Ecto neural progenitor cell (in vitro differentiated cells): ENCODE measurements at regions not wholly inside any gene's neighbourhood (a gene's known extent, or its start where the extent isn't known, plus 50 kb on each side); places are given as distances from the start of the nearest gene placed in this dataset.

Experiments used
- DNase-seq: peaks from one replicate; pipeline ENCODE4 v3.0.0-alpha.2; 2018; ENCODE audit warnings: low spot score

DNA sequence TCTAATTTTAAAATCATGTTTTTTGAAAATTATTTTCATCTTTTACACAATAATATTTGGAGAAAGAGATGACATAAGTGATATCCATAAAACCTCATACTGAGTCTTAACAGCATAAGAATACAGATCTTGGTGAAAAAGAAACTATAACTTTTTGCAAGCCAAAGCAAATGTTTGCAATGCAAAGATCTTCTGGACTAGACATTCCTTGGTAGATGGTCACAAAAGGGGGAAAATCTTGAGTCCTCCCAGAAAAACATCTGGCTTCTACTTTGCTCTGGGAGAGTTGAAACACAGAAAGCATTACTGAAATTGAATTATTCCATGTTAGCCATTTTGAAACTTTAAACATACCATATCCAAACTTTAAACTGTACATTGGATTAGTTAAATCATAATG is 308.2 kb downstream of the ANXA1 start:
- no peak for DNase-seq

DNA sequence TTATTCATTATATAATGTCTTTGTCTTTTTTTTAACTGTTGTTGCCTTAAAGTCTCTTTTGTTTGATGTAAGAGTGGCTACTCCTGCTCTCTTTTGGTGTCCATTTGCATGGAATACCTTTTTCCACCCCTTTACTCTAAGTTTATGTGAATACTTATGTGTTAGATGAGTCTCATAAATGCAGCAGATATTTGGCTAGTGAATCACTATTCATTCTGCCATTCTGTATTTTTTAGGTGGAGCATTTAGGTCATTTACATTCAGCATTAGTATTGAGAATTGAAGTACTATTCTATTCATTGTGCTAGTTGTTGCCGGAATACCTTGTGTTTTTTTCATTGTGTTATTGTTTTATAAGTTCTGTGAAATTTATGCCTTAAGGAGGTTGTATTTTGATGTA is 317.1 kb downstream of the ANXA1 start:
- DNase-seq, result no peak

DNA sequence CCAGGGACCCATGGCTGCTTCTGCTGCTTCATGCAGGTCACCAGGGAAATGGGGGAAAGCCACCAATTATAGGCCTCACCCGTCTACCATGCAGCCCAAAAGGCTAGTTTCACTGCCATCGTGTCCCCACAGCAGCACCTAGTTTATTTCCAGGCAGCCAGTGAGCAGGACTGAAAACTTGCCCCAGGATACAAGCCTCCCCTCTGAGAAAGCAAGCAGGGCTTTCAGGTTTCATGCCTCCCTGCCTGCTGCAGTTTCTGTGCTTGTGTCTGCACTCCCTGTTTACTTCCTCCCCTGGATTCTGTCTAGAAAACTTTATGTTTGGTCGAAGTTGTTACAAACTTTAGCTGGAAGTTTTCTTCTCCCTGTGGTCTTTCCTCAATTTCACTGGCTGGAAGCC is 319.1 kb downstream of the ANXA1 start:
- DNase-seq, result no peak

DNA sequence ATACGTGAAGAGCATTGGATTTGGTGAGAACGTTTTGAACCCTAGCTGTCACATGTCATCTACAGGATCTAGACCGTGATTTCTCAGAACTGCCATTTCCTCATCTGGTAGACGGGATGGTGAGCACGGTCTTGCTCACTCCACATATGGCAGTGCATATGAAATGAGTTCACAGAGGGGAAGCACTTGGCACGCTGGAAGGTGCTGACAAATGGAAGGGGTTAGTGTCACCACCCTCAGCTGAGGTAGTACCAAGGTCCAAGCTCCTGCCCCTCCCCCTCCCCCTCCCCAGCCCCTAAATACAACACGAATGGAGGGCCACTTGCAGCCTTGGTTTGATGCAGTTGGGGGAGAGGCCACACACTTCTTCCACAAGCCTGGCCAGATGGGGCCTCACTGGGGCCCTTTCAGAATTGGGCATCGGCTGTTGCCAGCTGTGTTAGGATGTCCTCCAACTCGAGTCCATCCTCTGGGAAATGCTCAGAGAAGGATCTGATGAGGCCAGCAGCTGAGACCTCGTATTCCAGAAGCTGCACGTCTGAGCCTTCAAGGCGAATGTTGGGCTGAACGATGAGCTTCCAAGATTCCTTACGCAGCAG is 322.4 kb downstream of the ANXA1 start:
- DNase-seq, result no peak

DNA sequence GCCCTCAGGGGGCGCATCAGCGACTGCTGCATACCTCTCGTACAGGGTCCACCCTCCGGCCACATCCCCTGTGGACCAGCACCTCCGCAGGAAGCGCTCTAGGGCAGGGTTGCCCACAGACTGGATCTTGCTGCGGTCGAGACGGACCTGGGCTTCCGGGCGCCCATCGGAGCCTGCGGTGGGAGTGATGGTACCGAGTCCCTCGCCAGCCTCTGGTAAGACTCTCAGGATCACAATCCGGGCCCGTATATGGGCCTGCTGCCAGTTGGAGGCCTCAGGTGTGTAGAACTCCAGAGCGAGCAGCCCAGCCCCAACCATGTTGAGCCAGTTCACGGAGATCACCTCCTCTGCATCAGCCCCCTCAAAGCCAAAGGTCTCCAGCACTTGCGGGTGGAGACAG is 323.0 kb downstream of the ANXA1 start:
- DNase-seq, result no peak

DNA sequence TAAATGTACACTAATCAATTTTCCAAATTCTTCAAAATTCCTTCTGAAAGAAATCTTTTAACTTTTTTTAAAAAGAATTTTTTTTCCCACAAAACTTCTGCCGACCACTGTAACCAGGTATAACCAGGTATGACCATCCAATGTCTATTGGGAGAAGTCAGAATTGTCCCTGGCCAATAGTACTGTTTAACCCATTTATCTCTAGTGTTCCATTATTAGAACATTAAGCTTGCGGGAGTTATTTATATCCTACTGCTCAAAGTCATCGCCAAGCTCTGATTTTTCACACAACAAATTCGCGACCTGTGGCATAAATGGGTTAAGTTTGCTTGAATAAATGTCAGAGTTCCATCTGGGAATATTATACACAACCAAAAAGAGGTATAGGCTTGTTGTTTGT is 343.2 kb downstream of the ANXA1 start:
- no peak for DNase-seq

DNA sequence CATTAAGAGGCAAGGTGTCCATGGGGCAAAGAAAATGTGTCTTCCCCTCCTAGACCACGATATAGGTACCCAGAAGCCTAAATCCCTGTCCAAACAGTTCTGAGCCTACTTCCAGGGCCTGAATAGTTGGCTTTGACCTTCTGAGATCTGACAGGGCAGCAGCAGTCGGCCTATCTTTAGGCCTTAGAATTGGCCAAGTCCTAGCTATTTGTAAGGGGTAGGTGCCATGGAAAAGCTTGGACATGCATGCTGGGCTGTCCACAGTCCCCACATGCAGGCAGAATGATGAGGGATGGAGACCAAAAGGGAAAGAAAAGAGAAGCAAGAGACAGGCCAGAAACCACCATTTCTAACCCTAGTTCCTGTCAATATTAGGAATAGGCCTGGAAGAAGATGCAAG is 346.1 kb downstream of the ANXA1 start:
- no peak for DNase-seq

DNA sequence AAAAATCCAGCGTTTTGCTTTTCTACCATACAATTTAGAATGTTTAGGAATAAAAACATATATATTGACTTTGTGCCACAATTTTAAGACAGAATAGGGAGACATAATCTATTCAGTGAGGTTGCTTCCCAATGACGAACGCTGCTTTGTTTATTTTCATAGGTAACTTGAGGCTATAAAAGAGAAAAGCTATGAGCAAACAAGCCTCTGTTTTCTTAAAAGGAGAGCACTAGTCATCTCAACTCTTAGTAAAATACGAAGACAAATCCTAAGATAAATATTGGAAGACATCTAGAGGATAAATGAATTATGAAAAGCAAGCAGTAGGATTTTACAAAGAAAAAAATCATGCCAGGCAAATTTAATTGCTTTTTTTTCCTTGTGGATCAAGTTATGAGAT is 363.6 kb downstream of the ANXA1 start:
- no peak for DNase-seq

DNA sequence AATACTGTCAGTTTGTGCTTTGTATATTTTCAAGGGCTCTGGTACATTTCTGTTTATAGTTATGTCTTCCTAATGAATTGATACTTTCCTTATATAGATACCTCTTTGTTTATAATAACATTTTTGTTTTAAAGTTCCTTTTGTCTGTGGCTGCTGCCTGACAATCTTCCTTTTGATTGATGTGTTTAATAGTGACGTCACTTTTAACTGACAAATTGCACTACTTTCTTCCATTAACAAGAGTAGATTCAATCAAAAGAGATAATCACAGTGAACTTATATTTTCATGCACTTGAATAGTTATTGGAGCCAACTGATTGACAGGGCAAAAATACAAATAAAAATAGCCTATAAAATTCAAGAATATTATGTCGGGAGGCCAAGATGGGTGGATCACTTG is 371.7 kb downstream of the ANXA1 start:
- no peak for DNase-seq

DNA sequence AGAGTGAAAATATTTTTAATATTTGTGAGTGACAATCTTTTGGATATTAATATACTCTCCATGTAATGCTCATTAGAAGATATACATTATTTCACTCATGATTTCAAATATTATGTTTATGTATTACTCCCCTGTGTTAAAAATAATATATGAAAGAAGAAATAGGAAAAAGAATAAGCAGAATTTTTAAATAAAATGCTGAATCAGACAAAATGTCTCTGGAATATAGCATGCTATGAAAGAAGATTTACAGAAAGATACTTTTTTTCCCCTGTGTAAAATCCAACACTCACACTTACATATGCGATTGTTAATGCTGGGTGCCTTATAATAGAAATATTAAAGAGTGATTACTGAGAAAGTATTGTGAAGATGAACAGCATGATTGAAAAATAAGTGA is 373.7 kb downstream of the ANXA1 start:
- DNase-seq, result no peak

DNA sequence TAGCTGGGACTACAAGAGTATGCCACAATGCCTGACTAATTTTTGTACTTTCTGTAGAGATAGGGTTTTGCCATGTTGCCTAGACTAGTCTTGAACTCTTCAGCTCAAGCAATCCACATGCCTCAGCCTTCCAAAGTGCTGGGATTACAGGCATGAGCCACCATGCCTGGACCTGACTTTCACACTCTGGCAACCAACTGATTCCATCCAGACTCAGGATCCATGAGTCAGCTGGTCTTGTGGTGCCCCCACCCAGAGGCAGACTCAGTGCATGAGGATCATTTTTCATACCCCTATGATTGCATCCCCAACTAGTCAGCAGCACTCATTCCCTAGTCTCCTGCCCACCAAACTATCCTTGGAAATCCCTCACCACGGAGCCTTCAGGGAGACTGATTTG is 375.9 kb downstream of the ANXA1 start:
- no peak for DNase-seq

DNA sequence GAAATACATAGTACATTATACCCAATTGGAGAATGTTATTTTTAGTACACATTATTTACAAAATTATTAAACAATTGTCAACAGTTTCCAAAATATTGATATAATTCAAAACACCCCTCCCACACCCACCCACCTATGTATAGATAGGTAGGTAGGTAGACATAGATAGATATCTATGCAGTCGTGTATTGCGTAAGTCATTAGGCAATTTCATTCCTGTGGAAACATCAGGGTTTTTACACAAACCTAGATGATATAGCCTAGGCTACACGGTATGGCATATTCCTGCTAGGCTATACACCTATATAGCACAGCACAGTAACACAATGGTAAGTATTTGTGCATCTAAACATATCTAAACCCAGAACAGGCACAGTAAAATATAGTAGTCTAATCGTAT is 377.3 kb downstream of the ANXA1 start:
- DNase-seq, result no peak

DNA sequence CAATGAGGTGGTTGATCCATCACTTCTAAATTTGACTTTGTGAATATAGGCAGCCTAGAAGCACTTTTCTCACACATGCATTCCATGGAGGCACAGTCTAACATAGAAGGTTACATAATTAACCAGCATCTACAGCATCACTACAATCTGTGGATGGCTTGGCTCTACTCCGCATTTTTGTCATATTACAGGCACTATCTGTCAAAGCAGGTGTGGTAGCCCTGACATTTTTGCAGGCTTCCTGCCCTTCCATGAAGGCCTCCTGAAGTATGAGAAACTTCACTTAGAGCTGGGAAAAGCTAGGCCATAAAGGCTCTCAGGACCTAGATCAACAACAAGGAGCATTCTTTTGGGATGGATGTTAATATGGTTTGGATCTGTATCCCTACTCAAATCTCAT is 378.0 kb downstream of the ANXA1 start:
- DNase-seq, result no peak

DNA sequence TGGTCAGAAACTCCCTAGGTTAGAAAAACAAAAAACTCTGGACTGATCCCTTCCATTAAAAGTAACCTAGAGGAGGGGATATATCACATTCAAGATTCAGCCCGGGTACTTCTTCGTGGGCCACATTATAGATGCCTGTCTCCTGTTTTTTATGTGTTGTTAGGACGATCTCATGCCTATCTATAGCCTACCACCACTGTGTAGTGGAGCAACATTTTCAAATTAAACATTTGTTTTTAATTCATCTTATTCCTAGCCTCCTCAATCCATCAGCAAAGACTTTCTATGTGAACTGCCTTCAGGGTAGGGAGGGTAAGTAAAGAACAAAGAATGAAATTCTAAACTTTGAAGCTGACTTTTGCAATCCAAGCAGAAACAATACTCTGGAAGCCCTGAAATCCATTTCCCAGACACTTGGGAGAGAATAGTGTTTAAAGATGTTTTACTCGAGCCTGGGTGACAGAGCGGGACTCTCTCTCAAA is 379.4 kb downstream of the ANXA1 start:
- DNase-seq, result no peak

DNA sequence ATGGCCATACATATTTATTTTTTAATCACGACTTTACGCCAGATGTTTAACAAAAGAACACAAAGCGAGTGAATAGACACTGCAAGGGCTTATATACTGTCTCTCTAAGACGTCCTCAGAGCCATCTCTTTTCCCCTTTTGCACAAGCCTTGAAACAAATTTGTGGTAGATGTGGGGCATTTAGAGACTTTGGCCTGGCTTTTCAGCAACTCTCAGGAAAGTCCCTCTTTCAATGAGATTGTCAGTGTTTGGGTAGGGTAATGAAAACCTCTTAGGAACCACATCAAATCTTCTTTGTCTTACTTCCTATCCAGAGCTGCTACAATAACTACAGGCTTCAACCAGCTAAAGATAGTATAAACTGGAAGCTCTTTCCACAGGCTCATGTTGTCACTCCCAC is 380.0 kb downstream of the ANXA1 start:
- no peak for DNase-seq

DNA sequence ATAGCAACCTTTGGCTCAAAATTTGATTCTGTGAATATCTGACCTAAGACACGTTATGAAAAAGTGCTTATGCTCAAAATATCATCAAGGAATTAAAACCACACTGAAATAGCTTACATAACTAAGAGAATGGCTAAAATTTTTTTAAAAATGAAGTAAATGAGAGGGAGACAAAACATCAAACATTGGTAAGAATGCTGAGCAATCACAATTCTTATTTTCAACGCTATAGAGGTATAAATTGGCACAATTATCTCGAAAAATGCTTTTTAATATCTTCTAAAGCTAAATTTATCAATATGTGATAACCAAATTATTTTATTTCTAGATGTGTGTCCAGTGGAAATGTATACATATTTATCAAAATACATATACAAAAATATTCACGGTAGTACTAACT is 381.3 kb downstream of the ANXA1 start:
- DNase-seq, result no peak

DNA sequence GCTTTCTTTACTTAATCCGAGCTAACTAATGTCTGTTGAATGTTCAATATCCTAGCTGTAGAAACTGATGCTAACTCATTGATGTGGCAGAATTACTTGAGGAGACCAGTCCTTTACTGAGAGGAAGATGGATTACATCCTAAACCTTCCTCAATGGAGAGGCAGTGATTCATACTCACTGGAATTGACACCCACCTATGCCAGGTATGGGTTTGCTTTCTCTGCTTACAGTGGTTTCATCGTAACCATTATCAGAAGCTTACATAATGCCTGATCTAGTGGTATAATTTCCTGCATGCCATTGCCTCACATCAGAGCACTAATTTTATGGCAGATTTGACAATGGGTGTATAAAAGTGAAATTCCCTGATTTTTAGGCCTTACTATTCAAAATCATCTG is 384.7 kb downstream of the ANXA1 start:
- DNase-seq, result no peak

DNA sequence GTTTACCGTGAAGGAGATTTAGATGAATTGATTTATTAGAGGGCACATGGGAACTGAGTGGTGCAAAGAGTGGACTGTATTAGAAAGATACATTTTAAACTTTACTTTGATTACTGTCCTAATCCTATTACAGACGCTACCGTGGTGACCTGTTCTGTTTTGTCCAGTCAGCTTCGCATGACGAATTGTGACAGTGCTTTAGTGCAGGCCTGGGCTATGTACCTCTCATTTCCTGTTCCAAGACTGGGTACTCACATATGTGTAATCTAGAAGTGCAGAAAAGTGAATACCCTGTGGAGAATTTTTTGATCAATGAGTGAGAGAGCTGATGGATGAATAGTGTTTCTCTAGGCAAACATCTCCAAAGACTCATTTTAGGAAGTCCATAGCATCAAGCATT is 385.9 kb downstream of the ANXA1 start:
- no peak for DNase-seq

DNA sequence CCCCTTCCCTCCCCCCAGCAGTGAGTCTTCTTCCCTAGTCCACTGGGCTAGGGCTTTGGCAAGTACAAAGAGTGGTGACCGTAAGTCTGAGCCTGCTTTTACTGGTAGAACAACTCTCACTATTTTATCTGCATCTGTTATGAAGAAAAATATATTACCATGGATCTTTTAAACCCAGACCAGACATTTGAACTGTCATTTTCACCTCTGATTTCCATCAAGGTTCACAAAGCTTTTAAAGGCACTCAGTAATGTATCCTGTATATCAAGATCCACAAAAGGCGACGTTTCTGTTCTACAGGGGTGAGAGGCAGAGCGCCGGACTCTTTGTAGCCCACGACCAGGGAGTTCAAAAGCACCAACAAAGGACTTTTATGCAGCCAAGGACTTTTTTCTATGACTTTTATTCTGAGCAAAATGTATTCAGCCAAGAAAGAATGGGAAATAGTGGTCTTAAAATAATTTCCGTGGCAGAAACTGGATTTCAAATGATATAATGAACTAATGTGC is 388.3 kb downstream of the ANXA1 start:
- DNase-seq, result no peak

DNA sequence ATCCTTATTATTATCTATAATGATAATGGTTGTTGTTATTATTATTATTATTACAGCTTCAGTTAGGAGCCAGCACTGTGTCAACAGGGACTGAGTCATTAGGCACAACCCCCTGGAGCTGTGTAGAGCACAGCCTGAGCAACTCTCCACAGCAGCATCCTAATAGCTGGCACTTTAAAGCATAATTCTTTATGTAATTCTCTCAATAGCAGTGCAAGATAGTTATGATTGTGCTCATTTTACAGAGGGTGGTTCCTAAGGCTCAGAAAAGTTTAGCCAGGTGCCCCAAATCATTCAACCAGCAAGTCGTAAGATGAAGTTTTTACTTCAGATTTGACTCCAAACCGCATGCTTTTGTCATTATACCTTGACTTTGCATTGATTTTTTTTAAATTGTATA is 390.3 kb downstream of the ANXA1 start:
- DNase-seq, result no peak

DNA sequence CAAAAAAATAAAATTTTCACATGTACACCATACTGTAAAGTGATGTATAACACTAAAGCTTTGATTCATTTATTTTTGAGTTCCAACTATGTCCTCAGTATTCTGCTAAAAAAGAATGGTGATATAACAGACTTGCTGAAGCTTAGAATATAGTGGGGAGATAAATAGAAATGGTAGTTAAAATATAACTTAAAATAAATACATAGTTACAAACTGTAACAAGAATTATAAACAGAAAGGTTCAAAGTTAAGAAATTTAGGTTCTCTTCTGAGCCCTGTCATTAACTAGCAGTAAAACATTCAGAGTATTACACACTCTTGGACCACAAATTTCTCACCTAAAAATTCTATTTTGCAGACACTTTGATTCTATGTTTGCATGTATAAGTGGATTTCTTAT is 392.1 kb downstream of the ANXA1 start:
- DNase-seq, result no peak

DNA sequence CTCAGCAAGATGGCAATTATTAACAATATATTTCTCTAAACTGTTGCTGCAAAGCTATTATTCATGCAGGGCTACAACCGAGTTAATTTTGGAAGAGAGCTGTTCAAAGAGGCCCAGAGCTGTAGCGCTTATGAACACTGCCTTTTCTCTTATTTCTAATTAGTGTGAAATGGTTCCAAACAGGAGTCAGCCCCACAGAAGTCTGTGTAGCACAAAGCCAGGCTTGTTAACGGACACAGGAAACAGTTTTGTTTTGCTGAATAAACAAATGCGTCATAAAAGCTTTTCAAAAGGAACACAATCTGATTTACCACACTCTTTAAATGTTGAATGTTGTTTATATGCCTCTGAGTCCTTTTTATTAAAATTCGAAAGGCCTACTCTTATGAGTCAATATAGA is 396.5 kb downstream of the ANXA1 start:
- no peak for DNase-seq

DNA sequence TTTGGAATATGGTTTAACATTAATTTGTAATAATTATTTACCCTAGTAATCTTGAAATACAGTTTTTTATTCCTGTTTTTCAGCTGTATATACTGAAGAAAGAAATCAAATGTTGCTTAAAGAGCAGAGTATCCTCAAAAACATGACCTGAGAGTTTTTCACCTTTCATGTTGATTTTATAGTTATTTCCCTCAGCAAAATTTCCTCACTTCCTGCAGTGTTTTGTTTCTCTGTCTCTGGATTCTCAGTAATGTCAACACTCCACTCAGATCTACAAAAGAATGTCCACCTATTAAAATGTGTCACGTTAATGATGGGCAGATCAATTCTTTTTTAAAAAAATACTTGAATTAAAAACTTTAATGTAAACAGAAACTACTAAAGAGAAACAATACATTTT is 398.3 kb downstream of the ANXA1 start:
- no peak for DNase-seq

DNA sequence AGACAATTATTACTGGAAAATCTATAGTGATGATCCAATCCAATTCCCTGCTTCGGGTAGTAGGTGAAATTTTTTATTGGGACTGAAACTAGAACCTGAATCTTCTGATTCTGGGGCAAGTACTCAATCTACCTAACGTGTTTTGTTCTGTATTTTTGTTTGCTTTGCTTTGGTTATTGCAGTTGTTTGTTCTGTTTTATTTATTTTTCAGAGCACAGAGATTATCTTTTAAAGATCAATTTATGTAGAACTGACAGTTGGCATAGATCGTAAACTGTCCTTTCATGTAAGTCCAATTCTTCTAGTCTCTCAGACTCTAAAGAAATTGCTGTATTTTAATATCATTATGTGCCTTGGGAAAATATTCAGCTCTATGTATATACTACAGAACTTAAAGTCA is 401.6 kb downstream of the ANXA1 start:
- DNase-seq, result no peak

DNA sequence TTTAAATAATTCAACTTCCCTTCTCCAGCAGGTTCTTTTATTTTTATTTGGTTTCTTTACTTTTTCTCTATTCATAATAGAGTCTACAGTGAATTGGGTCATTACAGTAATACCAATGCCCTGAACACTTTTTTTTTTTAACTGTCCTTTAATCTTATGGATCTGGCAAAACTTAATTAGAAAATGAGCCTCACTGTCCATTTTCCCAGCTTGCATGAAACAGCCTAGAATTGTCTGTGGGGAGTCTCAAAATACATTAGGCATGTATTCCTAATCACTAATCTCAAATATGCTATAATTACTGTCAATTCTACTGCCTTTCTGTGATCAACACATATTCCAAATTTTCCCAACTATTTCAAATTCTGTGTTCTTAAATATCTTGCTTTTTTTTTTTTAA is 406.8 kb downstream of the ANXA1 start:
- DNase-seq, result no peak
